ENCODE measurements at regions not wholly inside any gene's neighbourhood (a gene's known extent, or its start where the extent isn't known, plus 50 kb on each side); places are given as distances from the start of the nearest gene placed in this dataset.

DNA sequence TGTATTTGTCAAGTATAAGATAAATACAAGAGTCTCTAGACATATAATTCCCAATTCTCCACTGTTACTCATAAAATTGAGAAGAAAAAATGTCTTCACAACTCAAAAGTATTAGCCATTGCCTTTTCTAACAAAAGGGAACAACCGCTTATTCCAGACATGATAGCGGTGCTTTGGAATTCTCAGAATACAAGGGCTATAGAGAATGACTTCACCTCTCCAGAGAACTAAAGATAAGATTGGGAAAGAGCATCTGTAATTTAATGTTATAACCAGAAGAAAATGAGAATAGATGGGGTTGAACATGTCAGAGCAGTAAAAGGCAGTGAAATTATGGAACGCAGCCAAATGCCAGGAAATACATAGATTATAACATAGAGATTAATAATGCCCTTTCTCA is 730.8 kb downstream of the C6orf118 start:
- TF ChIP-seq POLR2A (IDR thresholded peaks at IDR 0.05; ENCODE audit: low read depth, low read length) (no peak), CTCF (conservative IDR thresholded peaks at IDR 0.05; ENCODE audit: low read depth, low read length) (no peak)

Measured in IMR-90 (cell line).